NCI-H2227 (cell line): ENCODE measurements at regions not wholly inside any gene's neighbourhood (a gene's known extent, or its start where the extent isn't known, plus 50 kb on each side); places are given as distances from the start of the nearest gene placed in this dataset.

ENCODE experiments used
- DNase-seq: peaks from one replicate; lab custom pipeline; 2025; ENCODE audit not compliant: unreplicated experiment; lab: John Stamatoyannopoulos, UW

DNA sequence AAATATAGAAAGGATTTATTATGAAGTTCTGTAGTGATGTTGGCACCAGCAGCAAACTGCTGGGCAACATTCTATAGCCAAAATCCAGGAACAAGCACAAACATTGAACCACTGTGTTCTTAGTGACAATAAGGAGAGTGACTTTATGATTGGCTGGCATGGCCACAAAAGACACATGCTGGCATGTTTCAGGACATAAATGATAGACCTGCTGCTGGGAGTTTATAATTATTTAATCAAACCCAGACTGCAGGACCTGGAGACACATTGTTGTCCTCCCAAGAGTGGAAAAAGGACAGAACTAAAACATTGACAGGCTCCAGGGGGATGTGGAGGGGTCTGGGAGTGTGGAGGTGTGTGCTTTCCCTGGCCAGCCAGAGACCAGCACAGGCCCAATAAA is 255.3 kb upstream of the LRTM1 start:
- DNase-seq = no peak

DNA sequence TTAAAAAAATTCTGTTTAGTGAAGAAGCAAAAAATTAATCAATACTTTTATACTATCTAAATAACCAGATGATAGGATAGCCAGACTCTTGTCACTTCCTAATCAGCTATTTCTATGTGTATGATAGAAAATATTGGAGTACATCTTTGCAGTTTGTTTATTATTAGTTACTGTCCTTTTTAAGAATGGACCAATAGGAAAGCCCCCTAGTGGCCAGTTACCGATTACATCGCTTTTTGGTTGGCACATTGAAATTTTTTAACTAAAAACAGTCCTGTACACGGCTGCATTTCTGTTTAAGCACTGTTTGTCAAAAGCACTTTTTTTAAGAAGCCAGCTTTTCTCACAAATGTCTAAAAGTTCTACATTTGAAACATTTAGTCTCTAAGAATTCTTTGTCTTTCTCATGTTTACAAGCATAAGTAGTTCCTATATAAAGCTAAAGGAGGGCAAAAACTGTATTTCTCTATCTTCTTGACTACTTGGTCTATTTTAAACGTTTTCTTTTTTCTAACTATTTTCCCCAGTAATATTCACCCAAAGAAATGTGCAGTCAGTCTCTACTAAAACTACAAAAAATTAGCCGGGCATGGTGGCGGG is 253.2 kb upstream of the LRTM1 start:
- DNase-seq = peak; percentile 20

DNA sequence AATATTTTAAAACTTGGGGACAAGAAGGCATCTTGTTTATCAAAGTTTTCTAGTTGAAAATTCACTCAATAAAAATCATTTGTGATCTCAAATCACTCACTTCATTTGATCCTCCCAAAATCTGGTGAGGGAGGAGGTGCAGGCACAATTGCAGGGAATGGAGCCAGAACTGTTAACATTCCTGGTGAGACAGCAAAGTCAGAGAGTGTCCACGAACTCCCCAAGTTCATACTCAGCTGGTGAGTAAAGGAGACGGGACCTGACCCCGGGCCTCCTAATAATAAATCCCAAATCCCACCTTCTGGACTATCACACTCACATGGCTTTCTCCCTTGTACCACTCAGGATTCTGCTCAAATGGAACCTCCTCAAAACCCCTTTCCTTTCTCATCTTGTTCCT is 252.3 kb upstream of the LRTM1 start:
- no peak for DNase-seq

DNA sequence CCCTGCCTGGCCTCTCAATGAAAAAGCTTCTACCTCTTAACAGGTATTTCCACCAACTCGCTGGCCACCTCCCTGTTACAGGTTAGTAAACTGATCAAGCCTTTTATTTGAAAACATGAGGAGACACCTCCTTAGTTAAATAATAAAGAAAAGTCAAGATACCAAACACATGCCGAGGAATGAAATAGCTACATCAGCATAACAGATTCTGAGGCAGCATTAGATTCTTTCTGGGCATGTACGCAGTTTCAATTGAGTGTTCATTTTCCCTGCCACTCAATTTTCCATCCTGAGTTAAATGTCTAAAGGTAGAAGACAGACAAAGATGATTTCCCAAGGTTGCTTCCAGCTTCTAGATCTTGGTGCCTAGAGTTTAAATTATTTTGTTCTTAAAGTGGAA is 250.5 kb upstream of the LRTM1 start:
- no peak for DNase-seq

DNA sequence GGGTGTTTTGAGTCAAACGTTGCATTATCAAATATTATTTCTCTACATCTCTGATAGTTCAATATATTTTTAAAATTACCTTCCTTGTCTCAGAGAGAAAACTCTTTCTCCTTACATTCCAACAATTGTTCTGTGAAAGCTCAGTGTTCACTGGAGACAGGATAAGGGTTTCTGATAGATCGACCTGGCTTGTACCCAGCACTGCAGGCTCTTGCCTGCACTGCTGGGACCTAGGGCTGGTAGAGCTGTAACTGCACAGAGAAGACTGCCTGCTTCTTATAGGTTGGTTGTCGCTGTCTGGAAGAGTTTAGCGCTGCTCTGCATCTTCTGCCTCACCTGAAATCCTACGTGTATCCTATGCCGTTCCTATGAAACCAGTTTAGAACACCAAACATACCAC is 249.9 kb upstream of the LRTM1 start:
- DNase-seq = no peak

DNA sequence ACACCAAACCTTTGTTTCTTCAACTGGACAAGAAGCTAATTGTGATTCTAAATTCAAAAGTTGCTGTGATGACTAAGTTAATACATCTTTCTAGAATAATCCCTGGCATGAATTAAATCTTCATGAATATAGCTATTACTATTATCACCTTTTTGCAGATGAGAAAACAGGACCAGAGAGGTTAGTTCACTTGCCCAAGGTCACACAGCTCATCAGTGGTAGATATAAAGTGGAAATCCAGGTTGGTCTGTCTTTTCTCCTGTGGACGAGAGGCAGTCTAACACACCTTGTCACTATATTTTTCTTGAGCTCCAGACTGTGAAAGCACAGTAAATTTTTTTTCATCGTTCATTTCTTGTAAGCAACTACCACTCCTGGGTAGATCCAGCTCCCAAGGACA is 247.6 kb upstream of the LRTM1 start:
- no peak for DNase-seq

DNA sequence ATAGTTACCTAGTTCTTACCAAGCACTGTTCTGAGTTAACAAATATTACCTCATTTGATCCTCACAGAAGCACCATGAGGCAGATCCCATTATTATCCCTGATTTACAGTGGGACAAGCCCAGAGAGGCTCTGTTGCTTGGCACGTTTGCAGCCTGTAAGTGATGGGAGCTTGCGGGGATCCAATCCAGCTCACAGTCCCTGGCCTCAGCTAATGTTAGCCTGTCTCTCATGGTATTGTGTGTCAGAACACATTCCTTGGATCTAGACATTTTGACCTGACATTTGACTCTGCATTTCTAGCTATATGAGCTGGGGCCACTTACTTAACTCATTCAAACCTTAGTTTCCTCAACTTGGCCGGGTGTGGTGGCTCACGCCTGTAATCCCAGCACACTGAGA is 246.9 kb upstream of the LRTM1 start:
- DNase-seq = no peak

DNA sequence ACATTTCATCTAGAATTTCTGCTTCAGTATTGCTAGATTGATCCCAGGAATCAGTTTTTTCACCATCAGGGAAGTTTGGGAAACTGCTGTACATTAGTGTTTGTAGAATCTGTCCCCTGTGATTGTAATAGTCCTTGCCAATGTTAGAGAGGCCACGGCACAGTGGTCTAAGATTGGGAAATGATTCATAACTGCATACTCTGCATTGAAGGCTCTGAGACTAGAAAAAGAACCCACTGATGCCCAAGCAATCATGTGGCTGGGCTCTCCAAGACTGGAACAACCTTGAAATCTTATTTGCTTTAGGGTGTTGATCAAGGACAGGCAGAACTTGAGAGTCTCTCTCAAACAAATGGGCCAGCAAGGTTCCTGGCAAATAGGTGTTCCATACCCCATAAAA is 245.6 kb upstream of the LRTM1 start:
- DNase-seq = no peak

DNA sequence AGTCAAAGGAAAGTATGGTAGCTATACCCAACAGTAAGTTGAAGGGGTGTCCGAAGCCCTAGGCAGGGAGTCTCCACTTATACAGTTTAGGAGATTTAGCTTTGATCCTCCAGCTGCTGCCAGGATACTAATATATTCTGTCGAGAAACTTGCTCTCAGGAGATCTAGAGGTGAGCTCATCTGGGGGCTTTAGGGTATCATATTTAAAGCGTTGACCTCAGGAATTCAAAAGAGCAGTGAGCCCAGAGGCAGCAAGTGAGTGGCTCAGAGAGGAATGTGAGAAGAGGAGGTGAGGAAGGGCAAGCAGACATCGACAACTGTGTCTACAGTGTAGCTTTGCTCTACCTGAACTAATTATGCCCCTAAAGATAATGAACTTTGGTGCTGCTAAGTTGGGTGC is 245.1 kb upstream of the LRTM1 start:
- no peak for DNase-seq

DNA sequence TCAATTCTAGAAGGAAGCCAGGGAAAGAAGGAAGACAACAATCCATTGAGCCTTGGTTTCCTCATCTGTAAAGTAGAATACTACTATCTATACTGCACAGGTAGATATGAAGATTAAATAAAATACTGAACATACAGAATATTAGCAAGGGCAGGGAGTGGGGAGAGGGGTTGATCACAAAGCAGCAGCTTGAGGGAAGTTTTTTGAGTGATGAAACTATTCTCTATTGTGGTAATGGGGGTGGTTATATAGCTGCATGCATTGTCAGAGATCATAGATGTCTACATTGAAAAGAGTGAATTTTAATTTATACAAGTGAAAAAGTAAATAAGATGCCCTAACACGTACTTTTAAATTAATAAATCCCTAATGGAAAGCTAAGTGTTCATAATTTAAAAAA is 242.6 kb upstream of the LRTM1 start:
- no peak for DNase-seq

DNA sequence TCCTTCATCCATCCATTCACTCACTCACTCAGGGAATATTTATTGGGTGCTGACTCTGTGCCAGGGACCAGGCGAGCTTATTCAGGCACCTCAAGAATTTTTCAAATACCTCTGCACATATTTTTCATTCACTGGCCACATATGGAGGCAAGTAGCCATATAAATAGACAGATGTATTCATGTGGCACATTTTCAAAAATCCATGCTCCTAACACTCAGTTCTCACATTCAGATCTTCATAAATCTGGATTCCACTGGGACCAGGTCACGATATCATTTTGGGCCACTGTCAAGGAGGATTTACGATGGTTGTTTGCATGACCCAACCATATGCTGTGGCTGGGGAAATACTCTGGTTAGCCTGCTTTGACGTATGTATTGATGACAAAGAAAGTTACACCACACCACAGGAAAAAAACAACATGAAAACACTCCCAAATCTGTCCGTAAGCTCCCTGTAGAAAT is 241.8 kb upstream of the LRTM1 start:
- DNase-seq = no peak

DNA sequence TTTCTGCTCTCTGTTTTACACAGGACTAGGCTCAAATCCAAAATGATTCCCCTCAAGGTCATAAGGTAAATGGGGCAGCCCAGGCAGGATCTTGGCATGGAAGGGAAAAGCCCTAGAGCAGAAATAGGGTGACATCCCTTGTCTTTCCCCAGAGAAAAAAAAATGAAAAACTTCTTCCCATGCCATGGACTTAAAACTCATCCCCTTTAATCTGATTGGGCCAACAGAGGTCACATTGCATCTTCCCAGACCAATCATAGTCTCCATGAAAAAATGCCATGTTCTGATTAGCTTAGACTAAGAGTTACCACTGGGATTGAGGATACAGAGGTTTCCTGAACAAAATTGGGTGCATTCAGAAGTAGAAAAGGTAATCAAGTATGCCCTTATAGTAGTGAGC is 241.3 kb upstream of the LRTM1 start:
- DNase-seq = no peak

DNA sequence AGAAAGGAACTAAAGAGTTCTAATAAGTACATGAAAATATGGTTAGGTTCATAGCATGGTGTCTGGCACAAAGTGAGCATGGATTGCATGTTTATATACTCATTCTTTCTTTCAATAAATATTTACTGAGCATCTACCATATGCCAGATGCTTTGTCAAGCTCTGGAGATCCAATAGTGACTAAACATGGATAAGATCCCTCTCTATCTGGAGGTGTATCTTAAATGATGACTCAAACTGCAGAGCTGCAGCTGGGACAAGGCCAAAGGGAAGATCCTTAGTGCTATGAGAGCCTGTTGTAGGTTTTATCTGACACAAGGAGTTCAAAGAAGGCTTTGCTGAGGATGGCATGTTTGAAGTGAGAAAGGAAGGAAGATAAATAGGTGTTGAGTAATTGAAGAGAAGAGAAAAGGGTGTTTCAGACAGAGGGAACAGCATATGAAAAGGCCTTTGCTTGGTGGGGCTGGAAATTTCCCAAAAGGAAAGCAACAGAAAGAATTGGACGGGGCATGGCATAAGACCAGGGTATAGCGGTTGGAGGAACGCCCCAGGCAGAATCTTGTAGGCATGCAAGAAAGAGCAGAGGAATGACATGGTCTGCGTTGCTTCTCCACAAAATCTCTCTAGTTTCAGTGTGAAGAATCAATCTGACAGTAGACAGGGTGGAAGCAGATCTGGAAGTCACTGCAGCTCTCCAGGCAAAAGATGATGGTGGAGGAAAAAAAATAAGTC is 239.9 kb upstream of the LRTM1 start:
- no peak for DNase-seq

DNA sequence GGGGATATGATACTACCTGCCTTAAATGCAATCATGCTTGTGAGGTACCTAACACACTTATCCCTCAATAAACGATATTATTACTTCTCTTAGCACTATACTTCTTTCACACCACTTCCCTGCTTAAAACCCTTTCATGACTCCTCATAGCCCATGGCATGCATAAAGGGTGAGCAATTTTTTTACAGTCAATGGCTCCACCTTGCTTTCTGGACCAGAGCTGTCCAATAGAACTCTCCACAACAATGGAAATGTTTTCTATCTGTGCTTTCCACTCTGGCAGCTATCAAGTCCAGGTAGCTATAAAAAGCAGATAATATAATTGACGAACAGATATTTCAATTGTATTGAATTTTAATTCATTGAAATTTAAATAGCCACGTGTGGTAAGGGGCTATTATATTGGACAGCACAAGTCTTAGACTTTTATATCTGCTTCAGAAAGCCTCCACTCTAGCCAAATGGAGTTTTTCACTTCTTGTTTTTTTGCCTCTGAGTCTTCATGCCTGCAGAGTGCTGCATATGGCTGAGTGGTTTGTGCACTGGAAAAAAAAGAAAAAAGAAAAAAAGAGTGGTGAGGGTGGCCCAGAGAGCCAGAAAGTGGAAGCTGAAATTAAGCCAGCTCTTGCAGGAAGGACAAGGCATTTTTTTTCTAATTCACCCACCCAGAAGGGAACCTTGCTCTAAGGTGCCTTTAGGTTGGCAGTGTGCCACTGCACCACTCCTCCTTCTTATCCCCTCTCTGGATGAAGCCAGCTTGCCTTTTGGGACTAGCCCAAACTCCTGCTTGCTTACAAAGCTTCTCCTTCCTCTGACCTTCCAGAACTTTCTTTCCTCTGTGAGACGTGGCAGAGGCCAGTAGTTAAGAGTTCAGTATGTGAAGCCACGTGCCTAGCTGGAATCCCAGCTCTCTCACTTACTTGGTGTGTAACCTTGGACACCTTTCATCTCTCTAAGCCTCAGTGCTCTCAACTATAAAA is 239.0 kb upstream of the LRTM1 start:
- no peak for DNase-seq

DNA sequence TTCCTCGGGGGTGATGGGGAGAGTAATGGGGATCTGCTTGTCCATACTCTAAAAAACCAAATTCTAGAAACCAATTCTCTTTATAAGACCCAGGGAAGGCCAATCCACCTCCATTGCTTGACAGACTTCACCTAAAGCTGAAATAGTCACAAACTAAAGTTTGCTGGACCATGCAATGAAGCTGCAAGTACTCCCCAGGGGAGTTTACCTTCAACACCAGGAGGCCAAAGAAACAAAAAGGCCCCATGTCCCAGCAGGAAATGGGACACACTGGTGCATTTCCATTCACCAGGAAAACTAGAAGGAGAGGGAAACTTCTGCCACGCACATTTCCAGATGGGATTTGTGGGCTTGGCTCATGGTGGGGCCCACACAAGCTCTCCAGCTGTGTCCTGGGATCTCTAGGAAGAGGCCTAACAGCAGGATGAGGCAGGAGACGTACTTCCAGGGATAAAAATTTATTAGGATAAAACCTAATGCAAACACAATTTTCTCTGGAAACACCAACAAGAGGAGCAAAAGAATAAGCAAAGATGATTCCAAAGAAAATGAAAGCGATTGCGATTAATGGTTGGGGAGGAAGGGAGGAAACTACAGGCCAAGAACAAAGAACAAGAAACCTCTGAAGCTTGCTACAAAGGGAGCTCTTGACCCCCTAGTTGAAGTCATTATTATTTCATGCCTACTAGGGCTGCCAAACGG is 238.0 kb upstream of the LRTM1 start:
- DNase-seq = no peak

DNA sequence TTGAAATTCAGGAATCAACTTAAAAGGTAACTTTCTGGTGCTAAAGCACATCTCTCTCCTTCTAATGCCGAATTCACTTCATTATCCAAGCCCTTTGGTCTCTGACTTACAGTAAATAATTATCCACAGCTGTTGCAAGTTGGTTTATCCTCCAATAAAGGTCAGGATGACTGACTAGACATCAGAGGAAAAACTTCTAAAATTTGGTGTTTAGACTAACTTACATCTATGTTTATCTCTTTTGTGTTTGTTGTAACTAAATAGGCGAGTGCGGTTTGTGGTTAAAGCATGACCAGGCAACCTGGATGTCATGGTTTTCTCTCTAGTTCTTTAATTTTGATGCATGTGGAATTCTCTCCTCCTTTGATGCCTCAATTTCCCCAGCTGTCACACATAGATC is 237.4 kb upstream of the LRTM1 start:
- no peak for DNase-seq

DNA sequence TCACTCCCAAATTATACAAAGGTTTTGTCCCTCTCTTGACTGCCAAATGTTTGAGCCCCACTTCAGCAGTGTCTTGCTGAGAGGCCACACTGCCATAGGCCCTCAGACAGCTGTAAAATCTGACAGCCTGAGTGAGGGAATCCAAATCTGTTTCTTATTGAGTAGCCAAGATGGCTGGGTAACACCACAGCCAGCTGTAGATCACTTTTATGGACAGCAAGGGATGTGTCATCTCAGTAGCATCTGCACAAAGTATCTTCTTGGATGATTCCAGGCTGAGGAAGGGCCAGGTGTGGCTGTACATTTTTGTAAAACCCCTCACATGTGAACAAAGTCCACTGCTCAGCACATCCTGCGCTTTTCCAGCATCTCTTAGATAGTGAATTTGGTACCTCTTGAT is 237.0 kb upstream of the LRTM1 start:
- no peak for DNase-seq

DNA sequence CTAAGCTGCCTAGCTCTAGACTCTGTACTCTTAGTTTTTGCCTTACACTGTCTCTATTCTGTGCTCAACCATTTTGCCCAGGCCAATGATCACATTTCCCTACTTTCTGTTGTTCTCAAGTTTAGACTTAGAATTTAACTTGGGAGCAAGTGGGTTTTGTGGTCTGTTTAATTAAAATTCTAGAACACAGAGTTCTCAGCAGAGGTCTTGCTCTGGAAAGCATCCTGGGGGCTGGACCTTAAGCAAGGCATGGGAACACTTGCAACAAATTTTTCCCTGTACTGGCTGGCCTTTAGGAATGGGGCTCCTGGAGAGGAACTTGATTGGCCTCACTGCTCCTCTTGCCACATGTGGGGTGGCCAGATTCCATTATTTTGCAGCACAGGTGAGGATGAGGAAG is 236.3 kb upstream of the LRTM1 start:
- DNase-seq = no peak

DNA sequence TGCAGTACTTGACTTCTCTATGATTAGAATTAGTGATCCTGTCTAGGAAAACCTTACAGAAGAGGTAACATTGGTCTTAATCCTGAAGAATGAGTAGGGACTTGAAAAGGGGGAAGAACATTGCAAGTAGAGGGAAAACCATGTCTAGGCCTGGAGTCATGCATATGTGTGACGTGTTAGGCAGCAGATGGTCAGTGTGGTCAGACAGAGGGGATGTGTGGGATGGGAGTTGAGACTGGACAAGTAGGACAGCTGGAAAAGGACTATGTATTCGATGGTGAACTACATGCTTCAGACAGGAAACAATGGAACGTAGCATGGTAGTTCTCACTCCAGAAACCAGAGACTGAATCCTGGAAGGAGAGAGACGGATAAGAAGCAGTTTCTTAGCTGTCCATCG is 235.6 kb upstream of the LRTM1 start:
- no peak for DNase-seq

DNA sequence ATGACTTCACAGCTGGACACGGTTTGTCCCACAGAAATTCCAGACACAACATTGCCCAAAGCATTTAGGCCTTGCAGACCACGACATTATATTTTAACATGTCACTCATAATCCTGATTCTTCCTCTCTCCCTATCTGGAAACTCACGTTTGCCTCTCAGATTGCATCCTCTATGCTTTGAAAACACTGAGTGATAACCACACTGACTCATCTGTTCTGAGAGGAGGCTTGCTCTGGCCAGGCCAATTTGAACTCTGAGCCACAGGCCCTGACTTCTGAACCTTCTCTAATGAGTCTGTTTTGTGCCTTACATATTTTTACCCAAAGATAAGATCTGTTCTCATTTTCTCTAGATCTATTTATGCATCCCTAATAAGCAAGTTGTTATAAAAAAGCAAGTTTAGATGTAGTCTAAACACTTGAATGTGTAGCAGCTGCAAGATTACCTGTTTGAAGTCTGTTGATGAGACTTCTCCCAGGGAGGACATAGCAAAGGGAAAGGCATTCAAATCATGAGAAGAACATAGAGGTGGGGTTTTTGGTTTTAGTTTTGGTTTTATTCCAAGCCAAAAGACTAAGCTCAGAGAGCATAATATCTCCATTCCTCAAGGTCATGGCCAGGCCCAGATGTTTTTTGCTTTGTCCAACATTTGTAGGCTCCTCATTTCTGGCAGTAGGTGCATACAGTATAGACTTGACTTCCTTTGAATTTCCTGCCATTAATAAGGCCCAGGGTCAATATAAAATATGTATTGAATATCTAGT is 234.4 kb upstream of the LRTM1 start:
- no peak for DNase-seq

DNA sequence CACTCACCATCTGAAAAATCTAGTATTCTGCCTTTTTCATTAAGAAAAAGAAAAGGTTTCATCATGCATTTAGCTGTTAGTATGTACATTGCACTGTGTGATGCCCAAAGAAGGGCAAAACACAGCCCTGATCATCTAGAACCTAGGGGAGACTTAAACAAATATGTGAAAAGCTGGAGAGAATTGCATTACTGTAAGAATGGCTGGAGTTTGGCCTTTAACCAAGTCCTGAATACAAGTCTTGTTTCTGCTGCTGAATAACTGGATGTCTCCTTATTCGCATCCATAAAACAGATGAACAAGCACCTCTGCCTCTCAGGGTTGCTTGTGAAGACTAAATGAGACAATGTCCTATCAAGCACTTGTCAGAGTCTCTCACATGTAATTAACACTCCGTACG is 233.4 kb upstream of the LRTM1 start:
- DNase-seq = no peak
